Lung (tissue), 11 donors: ENCODE measurements at regions not wholly inside any gene's neighbourhood (a gene's known extent, or its start where the extent isn't known, plus 50 kb on each side); places are given as distances from the start of the nearest gene placed in this dataset.
"Not testable (repeated sequence)": the region's sequence is repeated elsewhere in the genome, so short reads cannot be mapped to it uniquely, and the experiment has no call there.

Source experiments
- ATAC-seq: fragments of 200-7000 bp; cut with Tn5 transposase; one replicate; pipeline ENCODE4 v1.9.1; 2020; ENCODE audit warnings: moderate number of reproducible peaks; ENCODE audit not compliant: insufficient read depth, low FRiP score
- DNase-seq, 3 donors: peaks; one replicate each; pipeline ENCODE4 v3.0.0-alpha.2; 2013 to 2017
- H3K27ac ChIP-seq, 2 donors: one replicate each; pipeline ENCODE4 v1.5.1; 2013; ENCODE audit warnings: mild to moderate bottlenecking in 2 of 2, moderate library complexity in 2 of 2, control low read depth in 1 of 2, inconsistent platforms in 1 of 2, low read depth in 1 of 2, low read length in 1 of 2
- H3K27me3 ChIP-seq, 3 donors: one replicate each; pipeline ENCODE4 v1.5.1; 2013; ENCODE audit warnings: low read length in 2 of 3; ENCODE audit not compliant: control insufficient read depth in 3 of 3, insufficient read depth in 3 of 3
- H3K36me3 ChIP-seq, 4 donors: one replicate each; pipeline ENCODE4 v1.5.1; 2013; ENCODE audit warnings: low read length in 4 of 4, mild to moderate bottlenecking in 1 of 4, moderate library complexity in 1 of 4; ENCODE audit not compliant: control insufficient read depth in 4 of 4, insufficient read depth in 4 of 4
- H3K4me1 ChIP-seq, 5 donors: one replicate each; pipeline ENCODE4 v1.5.1; 2013; ENCODE audit warnings: low read length in 5 of 5, mild to moderate bottlenecking in 2 of 5, moderate library complexity in 1 of 5; ENCODE audit not compliant: control insufficient read depth in 5 of 5, insufficient read depth in 5 of 5
- H3K4me3 ChIP-seq: one replicate; pipeline ENCODE4 v1.5.1; 2013; ENCODE audit warnings: mild to moderate bottlenecking, control low read depth, moderate library complexity
- H3K9ac ChIP-seq, 2 donors: one replicate each; pipeline ENCODE4 v1.5.1; 2013; ENCODE audit warnings: low read length in 2 of 2, control low read depth in 1 of 2; ENCODE audit not compliant: insufficient read depth in 1 of 2
- H3K9me3 ChIP-seq, 4 donors: one replicate each; pipeline ENCODE4 v1.5.1; 2013; ENCODE audit warnings: low read length in 3 of 4, mild to moderate bottlenecking in 1 of 4, moderate library complexity in 1 of 4; ENCODE audit not compliant: control insufficient read depth in 4 of 4, insufficient read depth in 3 of 4
- CTCF ChIP-seq: IDR thresholded peaks from 2 replicates; pipeline ENCODE4 v1.5.1; 2012; ENCODE audit warnings: mild to moderate bottlenecking; ENCODE audit errors: control extremely low read depth, extremely low read depth
- WGBS, 2 donors: extraction: QIAGEN DNeasy Blood & Tissue Kit; methylation state at CpG; one replicate each; pipeline ENCODE4 v1.1.7; 2013; 5-methylcytosine and 5-hydroxymethylcytosine counted together
- donor health status: control.
- donor health status: control.
- donor health status: Bipolar disorder and iron deficiency.
- donor health status: healthy.
- donor health status: DM: yes; HTN: yes; CAD: no.

GRCh38 chrX:1754077-1754476 is 139.2 kb downstream of the ASMT start:
- H3K9ac ChIP-seq: no peak overlapping the region
- H3K9me3 ChIP-seq: peaks cover 0 to 24% (median 8%) of the 10 kb centered on the region in 4 donors
- no peak for TF ChIP-seq CTCF
- no peaks in the 10 kb centered on the region for H3K4me1 ChIP-seq
- H3K27me3 ChIP-seq: peaks cover 2 to 8% (median 5%) of the 10 kb centered on the region in 3 donors
- no peak overlapping the region for H3K27ac ChIP-seq
- 89 to 96% methylated on average over 8 of the region's 8 CpGs for WGBS, 2 donors
- no peaks in the 10 kb centered on the region for H3K36me3 ChIP-seq
- no peak for ATAC-seq
- no peak overlapping the region for H3K4me3 ChIP-seq
- no peak for DNase-seq

- H3K27ac ChIP-seq: no peak overlapping the region
- no peaks in the 10 kb centered on the region for H3K27me3 ChIP-seq
- no peak for DNase-seq
- peaks cover 0 to 11% (median 4%) of the 10 kb centered on the region in 4 donors for H3K9me3 ChIP-seq
- H3K36me3 ChIP-seq: no peaks in the 10 kb centered on the region
- no peak for ATAC-seq
- no peak overlapping the region for H3K9ac ChIP-seq
- H3K4me1 ChIP-seq: no peaks in the 10 kb centered on the region
- no peak for TF ChIP-seq CTCF
- WGBS, 2 donors: 46 to 66% methylated on average over 4 to 5 of the region's 5 CpGs
- no peak overlapping the region for H3K4me3 ChIP-seq
Measured at GRCh38 chrX:1763294-1763693, 148.4 kb downstream of the ASMT start.

GRCh38 chrX:1764883-1765364 is 150.1 kb downstream of the ASMT start:
- H3K36me3 ChIP-seq, H3K4me1 ChIP-seq, H3K4me3 ChIP-seq, H3K27ac ChIP-seq, DNase-seq, H3K27me3 ChIP-seq, H3K9ac ChIP-seq, ATAC-seq: not testable (repeated sequence)
- H3K9me3 ChIP-seq: peaks cover 0 to 13% (median 3%) of the 10 kb centered on the region in 4 donors
- WGBS, 2 donors: 42 to 51% methylated on average over 15 to 18 of the region's 19 CpGs

GRCh38 chrX:1767026-1767425 is 152.2 kb downstream of the ASMT start:
- 72 to 78% methylated on average over 10 of the region's 10 CpGs for WGBS, 2 donors
- ATAC-seq (no peak), DNase-seq (no peak)
- no peaks in the 10 kb centered on the region for H3K4me1 ChIP-seq
- no peaks in the 10 kb centered on the region for H3K36me3 ChIP-seq
- peaks cover 0 to 13% (median 3%) of the 10 kb centered on the region in 4 donors for H3K9me3 ChIP-seq
- H3K27ac ChIP-seq: no peak overlapping the region
- H3K9ac ChIP-seq: no peak overlapping the region
- no peaks in the 10 kb centered on the region for H3K27me3 ChIP-seq
- no peak overlapping the region for H3K4me3 ChIP-seq
- TF ChIP-seq CTCF: no peak
